ENCODE measurements at regions not wholly inside any gene's neighbourhood (a gene's known extent, or its start where the extent isn't known, plus 50 kb on each side); places are given as distances from the start of the nearest gene placed in this dataset.
"Not testable (repeated sequence)": the region's sequence is repeated elsewhere in the genome, so short reads cannot be mapped to it uniquely, and the experiment has no call there.

- H3F3A ChIP-seq (replicated peaks; ENCODE audit: insufficient read depth), result no peaks in the 10 kb centered on the region
- 23% methylated on average over 4 of the region's 4 CpGs for WGBS (ENCODE audit: low lambda C conversion rate)
- DNase-seq, result no peak
- H3K4me1 ChIP-seq (ENCODE audit: control insufficient read depth in 1 of 2, insufficient read depth in 2 of 2, low read depth in 1 of 2, low read length in 1 of 2), result no peaks in the 10 kb centered on the region
- H3K27ac ChIP-seq (ENCODE audit: low read depth in 2 of 2, low read length in 1 of 2), result no peak overlapping the region
- H3K36me3 ChIP-seq (replicated peaks in 1 of 2; ENCODE audit: control insufficient read depth in 1 of 2, insufficient read depth in 2 of 2, low read length in 1 of 2), result no peaks in the 10 kb centered on the region
- no peak for TF ChIP-seq RFX5 (IDR thresholded peaks at IDR 0.05; ENCODE audit: low read length)
- no peak for TF ChIP-seq POLR2AphosphoS5 (IDR thresholded peaks at IDR 0.05; ENCODE audit: low read depth, low read length)
- TF ChIP-seq EP300 (IDR thresholded peaks at IDR 0.05; ENCODE audit: borderline replicate concordance in 1 of 2, low read depth in 1 of 2, low read length in 1 of 2), result no peak
- no peak overlapping the region for H3K9ac ChIP-seq
- no peaks in the 10 kb centered on the region for H3K27me3 ChIP-seq (ENCODE audit: insufficient read depth)
- no peak overlapping the region for H2AFZ ChIP-seq (ENCODE audit: low read depth)
- CTCF ChIA-PET, result interaction anchor here (1.0 to 2.7 kb wide), 2 partner anchors 11 to 28 kb away, joined by 4 to 11 read pairs; no protein-coding TSS in a partner anchor
- H3K4me2 ChIP-seq, result no peak overlapping the region
- H3K9me2 ChIP-seq, result no peaks in the 10 kb centered on the region
- H3K4me3 ChIP-seq (ENCODE audit: low read depth in 2 of 2, low read length in 1 of 2), result no peak overlapping the region
- no peaks in the 10 kb centered on the region for H4K20me1 ChIP-seq (ENCODE audit: insufficient read depth)
- POLR2A ChIA-PET, result no interaction called here
- H3K79me2 ChIP-seq (ENCODE audit: insufficient read depth), result no peaks in the 10 kb centered on the region
- H3K9me3 ChIP-seq, result no peaks in the 10 kb centered on the region
These were observed 92.2 kb downstream of the BUD13 start for GRCh38 chr11:116680349-116681125.

GRCh38 chr11:116678887-116679286 is 93.9 kb downstream of the BUD13 start:
- DNase-seq, result no peak
- ChIA-PET POLR2A (no interaction called here), CTCF (no interaction called here)
- no peaks in the 10 kb centered on the region for H3K79me2 ChIP-seq (ENCODE audit: insufficient read depth)
- H3K4me3 ChIP-seq (ENCODE audit: low read depth in 2 of 2, low read length in 1 of 2), result no peak overlapping the region
- no peaks in the 10 kb centered on the region for H3K9me2 ChIP-seq
- TF ChIP-seq, protein P1, sequence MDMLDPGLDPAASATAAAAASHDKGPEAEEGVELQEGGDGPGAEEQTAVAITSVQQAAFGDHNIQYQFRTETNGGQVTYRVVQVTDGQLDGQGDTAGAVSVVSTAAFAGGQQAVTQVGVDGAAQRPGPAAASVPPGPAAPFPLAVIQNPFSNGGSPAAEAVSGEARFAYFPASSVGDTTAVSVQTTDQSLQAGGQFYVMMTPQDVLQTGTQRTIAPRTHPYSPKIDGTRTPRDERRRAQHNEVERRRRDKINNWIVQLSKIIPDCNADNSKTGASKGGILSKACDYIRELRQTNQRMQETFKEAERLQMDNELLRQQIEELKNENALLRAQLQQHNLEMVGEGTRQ (IDR thresholded peaks at IDR 0.05; ENCODE audit: borderline replicate concordance, low read depth, low read length), result no peak
- TF ChIP-seq, protein P2, sequence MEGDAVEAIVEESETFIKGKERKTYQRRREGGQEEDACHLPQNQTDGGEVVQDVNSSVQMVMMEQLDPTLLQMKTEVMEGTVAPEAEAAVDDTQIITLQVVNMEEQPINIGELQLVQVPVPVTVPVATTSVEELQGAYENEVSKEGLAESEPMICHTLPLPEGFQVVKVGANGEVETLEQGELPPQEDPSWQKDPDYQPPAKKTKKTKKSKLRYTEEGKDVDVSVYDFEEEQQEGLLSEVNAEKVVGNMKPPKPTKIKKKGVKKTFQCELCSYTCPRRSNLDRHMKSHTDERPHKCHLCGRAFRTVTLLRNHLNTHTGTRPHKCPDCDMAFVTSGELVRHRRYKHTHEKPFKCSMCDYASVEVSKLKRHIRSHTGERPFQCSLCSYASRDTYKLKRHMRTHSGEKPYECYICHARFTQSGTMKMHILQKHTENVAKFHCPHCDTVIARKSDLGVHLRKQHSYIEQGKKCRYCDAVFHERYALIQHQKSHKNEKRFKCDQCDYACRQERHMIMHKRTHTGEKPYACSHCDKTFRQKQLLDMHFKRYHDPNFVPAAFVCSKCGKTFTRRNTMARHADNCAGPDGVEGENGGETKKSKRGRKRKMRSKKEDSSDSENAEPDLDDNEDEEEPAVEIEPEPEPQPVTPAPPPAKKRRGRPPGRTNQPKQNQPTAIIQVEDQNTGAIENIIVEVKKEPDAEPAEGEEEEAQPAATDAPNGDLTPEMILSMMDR (IDR thresholded peaks at IDR 0.05), result no peak
- no peak for TF ChIP-seq TAF1 (IDR thresholded peaks at IDR 0.05; ENCODE audit: borderline replicate concordance, low read depth, low read length)
- no peak for TF ChIP-seq ZBTB33 (IDR thresholded peaks at IDR 0.05; ENCODE audit: borderline replicate concordance, low read depth)
- TF ChIP-seq SMC3 (IDR thresholded peaks at IDR 0.05; ENCODE audit: low read depth, low read length), result no peak
- no peak overlapping the region for H3K4me2 ChIP-seq
- H3F3A ChIP-seq (replicated peaks; ENCODE audit: insufficient read depth), result no peaks in the 10 kb centered on the region
- no peaks in the 10 kb centered on the region for H3K36me3 ChIP-seq (replicated peaks in 1 of 2; ENCODE audit: control insufficient read depth in 1 of 2, insufficient read depth in 2 of 2, low read length in 1 of 2)
- 56% methylated on average over 3 of the region's 3 CpGs for WGBS (ENCODE audit: low lambda C conversion rate)
- H4K20me1 ChIP-seq (ENCODE audit: insufficient read depth), result no peaks in the 10 kb centered on the region
- no peak overlapping the region for H2AFZ ChIP-seq (ENCODE audit: low read depth)
- H3K27me3 ChIP-seq (ENCODE audit: insufficient read depth), result no peaks in the 10 kb centered on the region
- H3K4me1 ChIP-seq (ENCODE audit: control insufficient read depth in 1 of 2, insufficient read depth in 2 of 2, low read depth in 1 of 2, low read length in 1 of 2), result no peaks in the 10 kb centered on the region
- no peak overlapping the region for H3K27ac ChIP-seq (ENCODE audit: low read depth in 2 of 2, low read length in 1 of 2)
- no peak overlapping the region for H3K9ac ChIP-seq
- H3K9me3 ChIP-seq, result no peaks in the 10 kb centered on the region

DNA sequence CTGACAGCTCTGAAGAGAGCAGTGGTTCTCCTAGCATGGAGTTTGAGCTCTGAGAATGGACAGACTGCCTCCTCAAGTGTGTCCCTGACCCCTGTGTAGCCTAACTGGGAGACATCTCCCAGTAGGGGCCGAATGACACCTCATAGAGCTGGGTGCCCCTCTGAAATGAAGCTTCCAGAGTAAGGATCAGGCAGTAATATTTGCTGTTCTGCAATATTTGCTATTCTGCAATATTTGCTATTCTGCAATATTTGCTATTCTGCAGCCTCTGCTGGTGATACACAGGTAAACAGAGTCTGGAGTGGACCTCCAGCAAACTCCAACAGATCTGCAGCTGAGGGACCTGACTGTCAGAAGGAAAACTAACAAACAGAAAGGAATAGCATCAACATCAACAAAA is 105.5 kb downstream of the BUD13 start:
- H3K27ac ChIP-seq (ENCODE audit: low read depth in 2 of 2, low read length in 1 of 2); H2AFZ ChIP-seq (ENCODE audit: low read depth); H3K4me2 ChIP-seq; H3K9ac ChIP-seq; H3K27me3 ChIP-seq (ENCODE audit: insufficient read depth); H3K4me3 ChIP-seq (ENCODE audit: low read depth in 2 of 2, low read length in 1 of 2); DNase-seq; H3K9me3 ChIP-seq; H3K36me3 ChIP-seq (replicated peaks in 1 of 2; ENCODE audit: control insufficient read depth in 1 of 2, insufficient read depth in 2 of 2, low read length in 1 of 2); H3K9me2 ChIP-seq; CTCF ChIA-PET; POLR2A ChIA-PET; H3K4me1 ChIP-seq (ENCODE audit: control insufficient read depth in 1 of 2, insufficient read depth in 2 of 2, low read depth in 1 of 2, low read length in 1 of 2); H3K79me2 ChIP-seq (ENCODE audit: insufficient read depth); H3F3A ChIP-seq (replicated peaks; ENCODE audit: insufficient read depth); H4K20me1 ChIP-seq (ENCODE audit: insufficient read depth): not testable (repeated sequence)
- 0% methylated on average over 1 of the region's 1 CpG for WGBS (ENCODE audit: low lambda C conversion rate)

GRCh38 chr11:116666673-116667249 is 106.0 kb downstream of the BUD13 start:
- H2AFZ ChIP-seq (ENCODE audit: low read depth); H3K4me3 ChIP-seq (ENCODE audit: low read depth in 2 of 2, low read length in 1 of 2); H3K27me3 ChIP-seq (ENCODE audit: insufficient read depth); H3K36me3 ChIP-seq (replicated peaks in 1 of 2; ENCODE audit: control insufficient read depth in 1 of 2, insufficient read depth in 2 of 2, low read length in 1 of 2); H3K4me2 ChIP-seq; POLR2A ChIA-PET; H3F3A ChIP-seq (replicated peaks; ENCODE audit: insufficient read depth); H3K9me2 ChIP-seq; CTCF ChIA-PET; DNase-seq; H3K9me3 ChIP-seq; H4K20me1 ChIP-seq (ENCODE audit: insufficient read depth); H3K27ac ChIP-seq (ENCODE audit: low read depth in 2 of 2, low read length in 1 of 2); H3K9ac ChIP-seq; H3K4me1 ChIP-seq (ENCODE audit: control insufficient read depth in 1 of 2, insufficient read depth in 2 of 2, low read depth in 1 of 2, low read length in 1 of 2); H3K79me2 ChIP-seq (ENCODE audit: insufficient read depth): not testable (repeated sequence)
- 43% methylated on average over 12 of the region's 15 CpGs for WGBS (ENCODE audit: low lambda C conversion rate)

All from SK-N-SH (cell line).